B cell (primary cell): ENCODE measurements at regions not wholly inside any gene's neighbourhood (a gene's known extent, or its start where the extent isn't known, plus 50 kb on each side); places are given as distances from the start of the nearest gene placed in this dataset.
A peak's percentile ranks its signal among the peaks of the same experiment; 100 is the strongest.

Source experiments
- ATAC-seq: fragments of 200-7000 bp; cut with Tn5 transposase; one replicate; pipeline ENCODE4 v1.10.0; 2021; ENCODE audit warnings: low read depth, mild to moderate bottlenecking, moderate number of reproducible peaks, moderate library complexity
- CTCF ChIA-PET: fragments of 350-600 bp; sonication (Branson Sonifier 250); formaldehyde crosslinking; loops from one replicate; lab custom pipeline; 2021; ENCODE audit warnings: antibody characterized with exemption, inconsistent platforms; lab: Charles Lee
- POLR2A ChIA-PET: fragments of 350-600 bp; sonication (Branson Sonifier 250); formaldehyde crosslinking; loops from one replicate; lab custom pipeline; 2021; ENCODE audit warnings: antibody characterized with exemption; lab: Charles Lee
- DNase-seq: peaks from one replicate; pipeline ENCODE4 v3.0.0; 2013
- H2AFZ ChIP-seq: 2 replicates; pipeline ENCODE4 v1.6.1; 2012; ENCODE audit warnings: mild to moderate bottlenecking, low read depth, low read length; ENCODE audit not compliant: insufficient read depth, poor library complexity, severe bottlenecking
- H3K27ac ChIP-seq, 2 donors: 1 replicate in 1 of 2; 2 replicates in 1 of 2; pipeline ENCODE4 v1.5.1; 2012 to 2013; ENCODE audit warnings: low read length in 2 of 2, mild to moderate bottlenecking in 2 of 2, moderate library complexity in 1 of 2
- H3K27me3 ChIP-seq, 4 experiments: fragments of 200-600 bp in 1 of 4; sonication (generic) in 1 of 4; replicated peaks in 1 of 4; 1 replicate in 2 of 4; 2 replicates in 2 of 4; pipeline versions ENCODE4 v1.6.1 to v1.7.0; 2013 to 2016; ENCODE audit warnings: low read length in 3 of 4, mild to moderate bottlenecking in 2 of 4, mixed read lengths in 1 of 4, moderate library complexity in 1 of 4; ENCODE audit not compliant: insufficient read depth in 4 of 4, control insufficient read depth in 3 of 4; ENCODE audit errors: control extremely low read depth in 1 of 4
- H3K36me3 ChIP-seq, 2 experiments: replicated peaks in 1 of 2; 1 replicate in 1 of 2; 2 replicates in 1 of 2; pipeline versions ENCODE4 v1.6.1 to v1.7.1; 2013; ENCODE audit warnings: low read length in 1 of 2; ENCODE audit not compliant: insufficient read depth in 2 of 2, control insufficient read depth in 1 of 2; ENCODE audit errors: control extremely low read depth in 1 of 2, extremely low read depth in 1 of 2
- H3K4me1 ChIP-seq, 2 donors: fragments of 200-600 bp in 1 of 2; sonication (generic) in 1 of 2; 1 replicate in 1 of 2; 2 replicates in 1 of 2; pipeline versions ENCODE4 v1.5.1 to v1.6.1; 2013 to 2017; ENCODE audit warnings: low read length in 2 of 2; ENCODE audit not compliant: control insufficient read depth in 2 of 2, insufficient read depth in 2 of 2
- H3K4me2 ChIP-seq: replicated peaks from 2 replicates; pipeline ENCODE3; 2012; ENCODE audit warnings: mild to moderate bottlenecking, low read depth, low read length; ENCODE audit not compliant: poor library complexity, severe bottlenecking
- H3K4me3 ChIP-seq, 5 experiments: fragments of 200-600 bp in 1 of 5; sonication (generic) in 1 of 5; 1 replicate in 3 of 5; 2 replicates in 2 of 5; pipeline versions ENCODE4 v1.5.1 to v1.7.0; 2011 to 2016; ENCODE audit warnings: low read length in 4 of 5, mild to moderate bottlenecking in 4 of 5, low read depth in 2 of 5, control low read depth in 1 of 5, moderate library complexity in 1 of 5; ENCODE audit not compliant: insufficient read depth in 1 of 5; ENCODE audit errors: control extremely low read depth in 1 of 5, extremely low read depth in 1 of 5
- H3K79me2 ChIP-seq: fragments of 200-600 bp; sonication (generic); one replicate; pipeline ENCODE4 v1.6.0; 2016; ENCODE audit warnings: low read length; ENCODE audit not compliant: control insufficient read depth, insufficient read depth
- H3K9ac ChIP-seq: fragments of 200-600 bp; sonication (generic); 2 replicates; pipeline ENCODE4 v1.6.1; 2017; ENCODE audit warnings: mild to moderate bottlenecking, low read length, moderate library complexity
- H3K9me3 ChIP-seq, 3 donors: one replicate each; pipeline versions ENCODE4 v1.6.1 to v1.7.1; 2013; ENCODE audit warnings: low read length in 2 of 3; ENCODE audit not compliant: control insufficient read depth in 2 of 3, insufficient read depth in 1 of 3; ENCODE audit errors: control extremely low read depth in 1 of 3
- H4K20me1 ChIP-seq: 2 replicates; pipeline ENCODE4 v1.6.0; 2012; ENCODE audit warnings: mild to moderate bottlenecking, low read length; ENCODE audit not compliant: insufficient read depth, control insufficient read depth, poor library complexity, severe bottlenecking
- H3K27ac Mint-ChIP-seq: one replicate; pipeline ENCODE4 v1.8.0; 2021; ENCODE audit warnings: mixed read lengths
- H3K27me3 Mint-ChIP-seq: one replicate; pipeline ENCODE4 v1.8.0; 2021; ENCODE audit warnings: mixed read lengths
- H3K4me1 Mint-ChIP-seq: one replicate; pipeline ENCODE4 v1.8.0; 2021; ENCODE audit warnings: mixed read lengths
- H3K4me3 Mint-ChIP-seq: one replicate; pipeline ENCODE4 v1.8.0; 2021; ENCODE audit warnings: mixed read lengths
- H3K9me3 Mint-ChIP-seq: one replicate; pipeline ENCODE4 v1.8.0; 2022; ENCODE audit warnings: mixed read lengths; ENCODE audit not compliant: insufficient read depth
- CTCF ChIP-seq: fragments of 200-600 bp; IDR thresholded peaks from one replicate; pipeline ENCODE4 v1.8.0; 2022; ENCODE audit warnings: antibody characterized with exemption, mild to moderate bottlenecking
- EZH2 ChIP-seq: IDR thresholded peaks from 2 replicates; pipeline ENCODE4 v1.6.1; 2012; ENCODE audit warnings: borderline replicate concordance, low read depth, mild to moderate bottlenecking, moderate library complexity, low read length; ENCODE audit not compliant: insufficient read depth, poor library complexity, severe bottlenecking
- WGBS: methylation state at CpG from one replicate; pipeline ENCODE4 v1.1.5; 2013; ENCODE audit warnings: missing lambda C conversion rate; ENCODE audit not compliant: insufficient coverage; 5-methylcytosine and 5-hydroxymethylcytosine counted together
- intact Hi-C: fragments of 100-400 bp; cut with micrococcal nuclease; formaldehyde crosslinking; loops from one replicate; pipeline ENCODE4 v1.10.0; 2022

- ChIA-PET CTCF (no interaction called here), POLR2A (no interaction called here)
- intact Hi-C loops, result no loop called here
- H3K4me3 Mint-ChIP-seq, result no peak overlapping the region
- TF ChIP-seq EZH2, result no peak
- no peak for TF ChIP-seq CTCF
- Histone ChIP-seq H3K27ac (no peak overlapping the region), H2AFZ (no peak overlapping the region), H3K4me2 (no peak overlapping the region), H3K36me3 (no peaks in the 10 kb centered on the region), H3K27me3 (no peaks in the 10 kb centered on the region), H3K9me3 (no peaks in the 10 kb centered on the region), H3K9ac (no peak overlapping the region), H3K79me2 (no peaks in the 10 kb centered on the region), H3K4me3 (no peak overlapping the region), H3K4me1 (peaks cover 7 to 10% of the 10 kb centered on the region in 2 donors), H4K20me1 (no peaks in the 10 kb centered on the region)
- WGBS, result no CpG with 5 or more reads among the region's 1 CpG
- peaks cover 22% of the 10 kb centered on the region for H3K4me1 Mint-ChIP-seq
- H3K9me3 Mint-ChIP-seq, result no peaks in the 10 kb centered on the region
- no peak for ATAC-seq
- DNase-seq, result no peak
- no peaks in the 10 kb centered on the region for H3K27me3 Mint-ChIP-seq
- H3K27ac Mint-ChIP-seq, result no peak overlapping the region
Measured at GRCh38 chrX:22527302-22527701, 254.6 kb downstream of the CBLL2 start.

GRCh38 chrX:22533898-22534297 is 261.2 kb downstream of the CBLL2 start:
- no peak overlapping the region for H3K4me2 ChIP-seq
- CTCF ChIA-PET, result no interaction called here
- Mint-ChIP-seq H3K27me3 (no peaks in the 10 kb centered on the region), H3K9me3 (no peaks in the 10 kb centered on the region), H3K4me1 (peaks cover 8% of the 10 kb centered on the region), H3K27ac (no peak overlapping the region), H3K4me3 (no peak overlapping the region)
- H3K36me3 ChIP-seq, result no peaks in the 10 kb centered on the region
- H3K9me3 ChIP-seq, result no peaks in the 10 kb centered on the region
- no CpG with 5 or more reads among the region's 5 CpGs for WGBS
- DNase-seq (peak; percentile 48), ATAC-seq (peak; percentile 41)
- H3K4me3 ChIP-seq, result no peak overlapping the region
- H3K79me2 ChIP-seq, result no peaks in the 10 kb centered on the region
- peaks cover 0 to under 1% of the 10 kb centered on the region in 2 donors for H3K4me1 ChIP-seq
- no peak overlapping the region for H3K27ac ChIP-seq
- no peak overlapping the region for H2AFZ ChIP-seq
- intact Hi-C loops, result loop anchor here (5.0 to 10.0 kb wide), 2 partner anchors 399 to 547 kb away; no protein-coding TSS in a partner anchor
- no peaks in the 10 kb centered on the region for H3K27me3 ChIP-seq
- POLR2A ChIA-PET, result no interaction called here
- no peaks in the 10 kb centered on the region for H4K20me1 ChIP-seq
- TF ChIP-seq CTCF (no peak), EZH2 (no peak)
- H3K9ac ChIP-seq, result no peak overlapping the region
